Umbilical cord (tissue), 1 donor: ENCODE measurements at regions not wholly inside any gene's neighbourhood (a gene's known extent, or its start where the extent isn't known, plus 50 kb on each side); places are given as distances from the start of the nearest gene placed in this dataset.
A peak's percentile ranks its signal among the peaks of the same experiment; 100 is the strongest.
"Not testable (repeated sequence)": the region's sequence is repeated elsewhere in the genome, so short reads cannot be mapped to it uniquely, and the experiment has no call there.

Experiments
- DNase-seq: peaks from one replicate; pipeline ENCODE4 v3.0.0-alpha.2; 2015; ENCODE audit warnings: low spot score

DNA sequence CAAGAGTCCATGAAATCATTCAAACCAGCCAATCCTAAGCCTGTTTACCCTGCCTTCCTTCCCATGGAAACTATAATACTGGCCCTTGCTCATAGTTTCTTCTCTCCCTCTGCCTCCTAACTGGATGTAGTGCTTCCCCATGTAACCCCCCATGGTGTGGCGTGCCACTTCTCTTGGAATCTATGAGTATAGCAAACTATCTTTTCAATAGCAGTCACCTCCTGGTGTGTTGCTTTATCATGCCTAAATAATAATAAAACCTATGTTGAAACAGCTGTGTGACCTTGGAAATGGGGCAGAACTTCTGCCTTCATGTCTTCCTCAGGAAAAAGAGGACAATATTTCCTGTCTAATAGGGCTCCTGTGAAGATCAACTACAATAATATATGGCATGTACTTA, 234.8 kb upstream of the EDNRA start:
- DNase-seq, result no peak

DNA sequence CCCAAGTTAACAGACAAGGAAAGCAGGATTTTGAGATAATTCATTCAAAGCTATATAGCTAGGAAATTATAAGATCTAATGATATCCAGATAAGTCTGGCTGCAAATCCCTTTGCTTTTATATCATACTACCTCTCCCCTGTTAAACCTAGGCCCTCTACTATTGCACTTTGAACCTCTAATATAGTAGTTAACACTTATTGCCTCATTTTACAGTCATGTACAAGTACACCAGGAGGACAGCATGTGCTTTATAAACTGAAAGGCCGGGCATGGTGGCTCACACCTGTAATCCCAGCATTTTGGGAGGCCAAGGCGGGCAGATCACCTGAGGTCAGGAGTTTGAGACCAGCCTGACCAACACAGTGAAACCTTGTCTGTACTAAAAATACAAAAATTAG, 234.4 kb upstream of the EDNRA start:
- not testable (repeated sequence) for DNase-seq

DNA sequence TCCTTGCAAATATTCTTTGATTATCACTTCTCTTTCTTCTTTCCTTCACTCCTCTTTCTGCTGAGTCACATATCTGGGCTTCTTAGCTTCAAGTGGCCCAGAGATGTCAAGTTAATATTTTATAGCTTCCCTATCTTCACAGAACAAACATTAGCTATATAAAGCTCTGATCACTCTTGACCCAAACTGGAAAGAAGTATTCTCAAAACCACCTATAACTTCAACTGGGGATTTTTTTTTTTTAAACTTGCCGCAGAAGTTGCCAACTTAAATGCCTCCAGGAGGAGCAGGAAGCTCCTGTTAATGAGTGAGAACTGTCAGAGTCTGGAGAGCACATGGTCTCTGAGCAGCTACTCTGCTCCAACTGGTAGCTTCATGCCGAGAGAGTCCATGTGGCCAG, 233.3 kb upstream of the EDNRA start:
- no peak for DNase-seq

DNA sequence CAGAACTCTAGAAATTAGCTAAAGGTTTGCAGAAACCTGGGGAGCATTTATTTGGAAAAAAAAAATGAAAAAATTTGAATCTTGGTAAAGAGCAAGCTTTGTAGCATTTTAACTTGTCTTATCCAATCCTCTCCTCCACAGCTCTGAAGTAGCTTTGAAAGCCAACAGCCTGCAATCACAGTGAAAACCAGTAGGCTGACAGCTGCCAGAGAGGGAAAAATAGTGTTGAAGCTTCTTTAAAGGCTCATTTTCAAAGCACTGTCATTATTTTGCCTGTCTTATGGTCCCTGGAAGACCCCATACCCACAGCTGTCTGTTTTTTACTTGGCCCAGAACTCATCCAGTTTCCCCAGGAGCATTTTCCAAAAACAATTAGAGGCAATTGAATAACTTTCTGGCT, 230.8 kb upstream of the EDNRA start:
- DNase-seq, result no peak

DNA sequence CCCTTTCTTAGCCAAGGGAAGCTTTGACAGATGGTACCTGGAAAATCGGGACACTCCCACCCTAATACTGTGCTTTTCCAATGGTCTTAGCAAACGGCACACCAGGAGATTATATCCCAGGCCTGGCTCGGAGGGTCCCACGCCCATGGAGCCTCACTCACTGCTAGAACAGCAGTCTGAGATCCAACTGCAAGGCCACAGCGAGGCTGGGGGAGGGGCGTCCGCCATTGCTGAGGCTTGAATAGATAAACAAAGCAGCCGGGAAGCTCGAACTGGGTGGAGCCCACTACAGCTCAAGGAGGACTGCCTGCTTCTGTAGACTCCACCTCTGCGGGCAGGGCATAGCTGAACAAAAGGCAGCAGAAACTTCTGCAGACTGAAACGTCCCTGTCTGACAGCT, 225.6 kb upstream of the EDNRA start:
- not testable (repeated sequence) for DNase-seq

DNA sequence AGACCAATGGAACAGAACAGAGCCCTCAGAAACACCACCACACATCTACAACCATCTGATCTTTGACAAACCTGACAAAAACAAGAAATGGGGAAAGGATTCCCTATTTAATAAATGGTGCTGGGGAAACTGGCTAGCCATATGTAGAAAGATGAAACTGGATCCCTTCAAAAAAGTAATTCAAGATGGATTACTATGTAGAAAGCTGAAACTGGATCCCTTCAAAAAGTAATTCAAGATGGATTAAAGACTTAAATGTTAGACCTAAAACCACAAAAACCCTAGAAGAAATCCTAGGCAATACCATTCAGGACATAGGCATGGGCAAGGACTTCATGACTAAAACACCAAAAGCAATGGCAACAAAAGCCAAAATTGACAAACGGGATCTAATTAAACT, 221.6 kb upstream of the EDNRA start:
- not testable (repeated sequence) for DNase-seq

DNA sequence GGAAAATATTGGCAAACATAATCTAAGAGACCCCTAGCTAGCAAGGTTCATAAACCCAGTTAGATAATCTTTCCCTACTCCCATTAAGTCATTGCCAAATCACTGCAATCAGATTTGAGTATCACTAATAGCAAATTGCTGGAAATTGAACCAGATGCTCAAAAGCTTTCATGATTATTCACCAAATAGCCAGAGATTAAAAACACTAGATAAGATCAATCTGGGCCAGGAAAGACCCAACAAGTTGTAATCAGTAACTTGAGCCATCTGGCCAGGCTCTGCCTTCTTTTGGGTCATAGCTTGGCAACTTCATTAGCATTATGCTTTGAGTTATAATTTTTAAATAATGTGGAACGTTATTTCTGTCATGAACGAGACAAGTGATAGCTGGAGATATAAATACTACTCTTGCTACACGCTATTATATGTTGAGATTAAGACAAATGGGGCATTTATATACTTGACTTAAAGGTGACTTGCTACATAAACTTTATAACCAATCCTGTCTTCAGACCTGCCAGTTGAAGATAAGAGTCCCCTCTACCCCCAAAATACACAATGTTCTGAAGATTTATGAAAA, 196.6 kb upstream of the EDNRA start:
- no peak for DNase-seq

DNA sequence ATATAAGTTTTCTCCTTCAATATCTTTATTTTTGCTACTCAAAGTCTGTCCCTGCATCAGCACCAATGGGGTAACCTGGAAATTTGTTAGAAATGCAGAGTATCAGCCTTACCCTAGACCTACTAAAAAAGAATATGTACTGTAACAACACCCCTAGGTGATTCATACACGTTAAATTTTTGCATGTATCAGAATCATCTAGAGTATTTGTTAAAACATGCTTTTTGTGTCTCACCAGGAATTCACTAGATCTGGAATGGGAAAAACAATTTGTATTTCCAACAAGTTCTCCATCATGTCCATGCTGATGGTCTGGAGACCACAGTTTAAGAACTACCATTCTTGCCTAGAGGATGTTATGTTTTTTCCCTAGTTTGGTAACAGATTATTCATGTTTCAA, 196.0 kb upstream of the EDNRA start:
- DNase-seq, result no peak

DNA sequence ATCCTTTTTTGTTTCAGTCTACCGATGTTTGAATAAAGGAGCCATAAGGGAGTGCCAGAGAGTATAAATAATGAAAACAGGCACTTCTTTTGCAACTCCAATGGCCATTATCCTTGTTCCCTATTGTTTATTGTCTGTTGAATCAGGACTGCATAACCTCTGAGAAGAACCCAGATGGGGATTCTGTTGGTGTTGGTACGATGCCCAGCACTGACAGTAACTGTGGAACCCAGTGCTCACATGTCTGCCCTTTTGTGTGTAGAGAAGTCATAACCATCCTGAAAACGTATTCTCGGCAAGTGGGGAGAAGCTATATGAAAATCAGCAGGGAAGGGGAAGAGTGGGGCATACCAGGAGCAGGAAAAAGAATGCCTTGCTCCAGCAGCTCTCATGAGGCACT, 195.1 kb upstream of the EDNRA start:
- DNase-seq, result no peak

DNA sequence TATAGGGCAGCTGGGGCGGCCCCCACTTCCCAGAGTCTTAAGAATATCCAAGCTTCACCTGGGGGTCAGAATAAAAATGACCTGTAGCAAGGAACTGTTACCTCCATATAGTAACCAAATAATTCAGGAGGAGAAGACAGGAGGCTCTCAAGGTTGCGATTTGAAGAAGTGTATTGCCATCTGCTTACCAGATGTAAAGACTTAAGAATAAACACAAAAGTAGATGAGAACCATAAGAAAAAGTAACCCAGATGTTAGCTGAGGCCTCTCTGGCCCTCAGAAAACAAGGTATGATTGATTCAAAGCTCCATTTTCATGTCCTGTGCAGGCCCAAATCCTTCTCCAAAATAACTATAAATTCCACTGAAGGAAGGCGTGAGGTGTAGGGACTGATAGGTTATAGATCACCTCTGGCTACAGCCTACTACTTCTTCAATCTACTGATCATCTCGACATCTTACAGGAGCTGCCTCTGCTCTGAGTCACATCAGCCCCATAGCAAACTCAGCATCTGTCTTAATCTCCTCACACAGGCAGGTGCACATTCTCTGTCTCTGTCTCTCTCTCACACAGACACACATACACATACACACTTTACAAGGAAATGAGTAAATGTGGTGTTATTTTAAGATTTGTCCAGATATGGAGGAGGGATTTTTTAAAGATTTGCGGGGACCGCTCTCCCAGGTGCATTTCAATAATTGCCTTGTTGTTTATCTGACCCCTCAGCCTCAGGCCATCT, 193.9 kb upstream of the EDNRA start:
- no peak for DNase-seq

DNA sequence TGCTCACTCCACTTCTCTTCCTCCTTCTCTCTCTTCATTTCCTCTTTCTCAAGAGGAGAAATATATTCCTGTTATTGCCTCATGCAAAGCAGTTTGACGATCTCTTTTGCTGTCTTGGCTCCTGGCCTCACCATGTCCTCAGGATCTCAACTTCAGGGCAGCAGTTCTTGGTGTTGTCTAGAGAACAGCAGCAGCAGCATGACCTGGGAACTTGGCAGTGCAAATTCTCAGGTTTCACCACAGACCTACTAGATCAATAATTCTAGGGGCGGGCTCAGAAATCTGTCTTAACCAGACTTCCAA, 193.4 kb upstream of the EDNRA start:
- DNase-seq, result no peak

DNA sequence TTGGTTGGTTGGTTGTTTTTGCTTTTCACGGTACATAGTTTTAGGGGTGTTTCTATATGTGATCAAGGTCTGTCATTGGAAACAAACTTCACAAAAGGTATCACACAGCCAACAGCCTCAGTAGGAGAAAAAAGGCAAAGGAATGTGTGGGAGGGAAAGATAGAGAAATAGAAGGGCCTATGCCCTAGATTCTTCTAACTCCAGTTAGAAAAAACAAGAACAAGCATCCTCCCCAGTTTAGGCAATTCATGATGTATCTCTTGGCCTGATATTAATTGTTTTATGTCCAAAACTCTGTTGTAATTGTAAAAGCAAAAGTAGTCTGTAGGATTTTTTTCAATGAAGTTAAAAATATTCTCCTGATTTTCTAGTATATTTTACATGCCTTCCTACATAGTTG, 192.4 kb upstream of the EDNRA start:
- DNase-seq, result no peak

DNA sequence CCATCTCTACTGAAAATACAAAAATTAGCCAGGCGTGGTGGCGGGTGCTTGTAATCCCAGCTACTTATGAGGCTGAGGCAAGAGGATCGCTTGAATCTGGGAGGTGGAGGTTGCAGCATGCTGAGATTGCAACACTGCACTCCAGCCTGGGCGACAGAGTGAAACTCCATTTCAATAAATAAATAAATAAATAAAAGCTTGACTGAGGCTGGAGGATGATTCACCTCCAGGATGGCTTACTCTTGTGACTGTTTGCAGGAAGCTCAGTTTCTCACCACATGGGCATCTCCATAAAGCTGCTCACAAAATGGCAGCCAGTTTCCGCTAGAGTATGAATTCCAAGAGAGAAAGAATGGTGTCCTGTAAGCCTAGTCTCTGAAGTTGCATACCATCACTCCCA, 191.7 kb upstream of the EDNRA start:
- no peak for DNase-seq

DNA sequence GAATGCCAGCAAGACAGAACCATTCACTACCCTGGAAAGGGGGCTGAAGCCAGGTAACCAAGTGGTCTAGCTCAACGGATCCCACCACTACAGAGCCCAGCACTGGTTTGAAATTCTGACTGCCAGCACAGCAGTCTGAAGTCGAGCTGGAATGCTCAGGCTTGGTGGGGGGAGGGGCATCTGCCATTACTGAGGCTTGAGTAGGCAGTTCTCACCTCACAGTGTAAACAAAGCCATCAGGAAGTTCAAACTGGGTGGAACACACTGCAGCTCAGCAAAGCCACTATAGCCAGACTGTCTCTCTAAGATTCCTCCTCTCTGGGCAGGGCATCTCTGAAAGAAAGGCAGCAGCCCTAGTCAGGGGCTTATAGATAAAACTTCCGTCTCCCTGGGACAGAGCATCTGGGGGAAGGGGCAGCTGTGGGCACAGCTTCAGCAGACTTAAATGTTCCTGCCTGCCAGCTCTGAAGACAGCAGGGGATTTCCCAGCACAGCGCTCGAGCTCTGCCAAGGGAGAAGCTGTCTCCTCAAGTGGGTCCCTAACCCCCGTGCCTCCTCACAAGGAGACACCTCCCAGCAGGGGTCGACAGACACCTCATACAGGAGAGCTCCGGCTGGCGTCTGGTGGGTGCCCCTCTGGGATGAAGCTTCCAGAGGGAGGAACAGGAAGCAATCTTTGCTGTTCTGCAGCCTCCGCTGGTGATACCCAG, 188.1 kb upstream of the EDNRA start:
- DNase-seq, result not testable (repeated sequence)

DNA sequence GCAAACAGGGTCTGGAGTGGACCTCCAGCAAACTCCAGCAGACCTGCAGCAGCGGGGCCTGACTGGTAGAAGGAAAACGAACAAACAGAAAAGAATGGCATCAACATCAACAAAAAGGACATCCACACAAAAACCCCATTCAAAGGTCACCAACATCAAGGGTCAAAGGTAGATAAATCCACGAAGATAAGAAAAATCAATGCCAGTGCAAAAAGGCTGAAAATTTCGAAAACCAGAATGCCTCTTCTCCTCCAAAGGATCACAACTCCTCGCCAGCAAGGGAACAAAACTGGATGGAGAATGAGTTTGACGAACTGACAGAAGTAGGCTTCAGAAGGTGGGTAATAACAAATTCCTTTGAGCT, 187.6 kb upstream of the EDNRA start:
- DNase-seq, result not testable (repeated sequence)

DNA sequence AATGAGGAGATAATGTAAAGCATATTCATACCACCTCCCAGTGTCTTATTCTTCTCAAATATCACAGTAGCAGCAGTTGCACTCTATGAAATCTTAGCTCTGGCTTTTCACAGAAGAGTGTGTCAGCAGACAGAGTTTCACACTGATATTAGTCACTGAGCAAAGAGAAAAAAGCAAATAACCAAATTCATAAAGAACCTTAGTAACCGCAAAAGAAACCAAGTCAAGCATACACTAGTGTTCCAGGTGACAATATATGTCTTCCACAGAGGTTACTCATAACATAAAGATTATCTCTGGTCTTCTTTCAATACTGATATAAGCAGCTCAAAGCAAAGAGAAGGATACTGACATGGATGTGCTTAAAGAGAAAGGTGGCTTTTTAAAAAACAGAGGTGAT, 181.7 kb upstream of the EDNRA start:
- DNase-seq, result no peak

DNA sequence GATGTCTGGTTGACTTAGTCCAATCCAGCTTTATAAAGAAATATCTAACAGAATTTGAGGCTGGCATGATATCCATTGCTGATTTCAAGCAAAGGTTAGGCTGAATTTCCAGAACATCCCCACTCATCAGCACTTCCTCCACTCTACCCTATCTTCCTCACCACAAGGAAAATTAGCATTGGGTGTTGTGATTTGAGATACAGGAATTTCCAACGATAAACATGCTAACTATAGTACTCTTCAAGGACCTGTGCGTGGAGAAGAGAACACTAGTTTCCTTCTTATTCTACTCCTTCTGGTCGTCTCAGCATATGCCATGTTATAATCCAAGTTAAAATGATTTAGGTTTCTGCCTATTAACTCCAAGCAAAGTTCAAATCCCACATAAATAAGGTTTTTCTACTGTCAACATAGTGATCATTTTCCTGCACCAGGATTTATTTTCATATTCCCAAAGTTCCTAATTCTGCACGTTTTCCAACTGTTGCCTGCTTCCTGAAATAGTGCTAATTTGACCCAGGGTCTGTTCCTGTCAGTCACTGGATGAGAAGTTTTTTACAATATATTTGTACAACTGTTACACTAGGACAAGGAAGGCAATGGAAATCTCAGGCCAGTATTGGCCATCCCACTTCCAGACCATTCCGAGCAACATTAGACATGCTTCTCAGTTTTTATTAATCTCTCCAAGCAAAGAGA, 177.6 kb upstream of the EDNRA start:
- DNase-seq, result no peak

DNA sequence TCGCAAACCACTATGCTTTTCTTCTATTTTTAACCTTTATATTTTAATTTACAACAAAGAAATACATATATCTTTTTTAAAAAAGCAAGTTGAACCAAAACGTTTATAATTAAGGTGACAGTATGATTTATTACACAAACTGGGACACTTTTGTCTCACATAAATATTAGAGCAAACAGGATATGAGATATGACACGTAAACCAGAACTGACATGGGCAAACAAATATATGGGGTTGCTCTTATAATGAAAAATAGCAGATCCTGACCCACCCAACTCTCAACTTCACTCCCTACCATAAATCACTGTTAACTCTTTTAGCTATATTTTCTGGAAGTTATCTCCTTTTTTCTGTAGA, 177.0 kb upstream of the EDNRA start:
- DNase-seq, result no peak

DNA sequence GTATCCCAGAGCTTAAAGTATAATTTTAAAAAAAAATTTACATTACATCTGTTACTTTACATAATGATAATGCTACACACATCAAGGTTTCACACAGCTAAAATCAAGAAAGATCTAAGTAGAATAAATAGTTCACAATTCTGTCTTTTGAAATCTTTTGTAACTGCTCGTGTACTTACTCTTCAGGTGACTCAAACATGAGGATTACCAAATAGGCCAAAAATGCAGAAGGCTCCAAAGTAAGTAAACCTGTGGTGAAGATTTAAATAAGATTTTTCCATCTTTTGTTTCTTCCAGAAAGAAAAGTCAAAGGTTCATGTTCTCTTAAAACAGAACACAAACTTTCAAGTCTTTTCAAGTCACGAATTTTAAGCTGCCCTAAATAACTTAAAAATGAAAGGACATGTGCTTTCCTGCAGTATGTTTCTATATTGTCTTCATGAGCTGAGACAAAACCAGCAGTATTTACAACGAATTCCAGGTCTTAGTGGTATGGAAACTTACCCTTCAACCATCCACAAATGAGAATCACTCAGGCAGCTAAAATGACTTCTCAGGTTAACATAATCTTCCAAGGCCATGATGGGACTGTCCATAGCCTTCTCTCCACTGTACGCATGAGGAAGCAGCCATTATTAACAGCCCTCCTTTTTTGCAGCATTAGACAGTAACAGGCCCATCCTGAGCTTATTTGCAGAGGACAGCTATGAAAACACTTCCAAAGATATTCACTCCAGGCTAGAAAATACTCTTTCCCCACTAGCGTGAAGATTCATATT, 172.8 kb upstream of the EDNRA start:
- no peak for DNase-seq

DNA sequence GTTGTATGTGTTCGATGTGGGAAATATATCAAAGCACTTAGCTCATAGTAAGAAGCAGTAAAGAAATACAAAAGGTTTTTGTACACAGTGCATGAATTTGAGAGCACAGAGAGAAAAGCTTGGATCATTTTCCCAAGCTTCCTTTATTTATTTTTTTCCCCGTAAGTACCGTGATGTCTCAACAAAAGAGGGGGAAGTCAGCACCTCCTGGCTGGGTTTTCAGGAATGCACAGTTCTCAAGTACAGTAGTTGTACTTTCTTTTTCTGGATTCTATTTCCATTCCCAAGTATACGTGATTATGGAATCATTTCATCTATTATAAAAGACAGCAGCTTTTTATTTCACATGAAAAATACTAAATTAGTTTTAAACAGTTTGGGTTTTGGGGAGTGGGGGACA, 171.5 kb upstream of the EDNRA start:
- DNase-seq, result no peak

DNA sequence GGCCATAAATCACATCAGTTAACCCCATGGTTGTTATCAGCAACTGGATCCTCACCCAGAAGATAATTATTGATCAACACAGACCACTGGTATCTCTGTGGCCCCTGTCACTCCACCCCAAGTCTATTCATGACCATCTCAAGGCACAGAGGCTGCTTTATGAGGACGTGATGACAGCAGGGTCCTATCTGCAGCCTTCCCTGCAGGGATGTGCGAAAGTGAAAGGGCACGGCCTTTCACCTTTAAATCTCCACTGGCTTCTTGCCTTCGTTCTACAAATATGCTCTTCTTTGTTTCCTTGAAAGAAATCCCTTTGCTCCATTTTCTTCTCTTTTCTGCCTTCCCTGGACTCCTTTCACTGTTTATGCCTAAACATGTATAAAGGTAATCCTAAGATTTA, 170.6 kb upstream of the EDNRA start:
- DNase-seq, result no peak

DNA sequence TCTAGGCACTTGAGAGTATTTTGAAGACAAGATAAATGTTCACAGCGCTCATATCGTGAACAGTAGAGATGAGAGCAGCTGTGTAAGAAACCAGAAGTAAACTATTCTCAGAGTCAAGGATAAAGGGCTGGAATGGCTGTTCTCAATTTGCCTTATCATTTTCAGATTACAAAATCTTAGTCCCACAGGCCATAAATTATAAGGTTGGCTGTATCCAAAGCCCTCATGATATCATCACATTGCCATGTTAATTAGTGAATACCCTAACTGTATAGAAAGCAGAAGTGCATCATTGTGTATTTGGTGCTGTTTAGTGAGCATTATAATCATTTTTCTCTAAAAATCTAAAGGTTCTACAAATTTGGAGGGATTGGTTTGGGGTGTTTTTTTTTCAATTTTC, 168.9 kb upstream of the EDNRA start:
- DNase-seq, result peak; percentile 11
